ENCODE measurements at regions not wholly inside any gene's neighbourhood (a gene's known extent, or its start where the extent isn't known, plus 50 kb on each side); places are given as distances from the start of the nearest gene placed in this dataset.

GRCh38 chrX:10098270-10098713 lies 58.5 kb upstream of the CLCN4 start (continued):
- TF ChIP-seq, protein P1, sequence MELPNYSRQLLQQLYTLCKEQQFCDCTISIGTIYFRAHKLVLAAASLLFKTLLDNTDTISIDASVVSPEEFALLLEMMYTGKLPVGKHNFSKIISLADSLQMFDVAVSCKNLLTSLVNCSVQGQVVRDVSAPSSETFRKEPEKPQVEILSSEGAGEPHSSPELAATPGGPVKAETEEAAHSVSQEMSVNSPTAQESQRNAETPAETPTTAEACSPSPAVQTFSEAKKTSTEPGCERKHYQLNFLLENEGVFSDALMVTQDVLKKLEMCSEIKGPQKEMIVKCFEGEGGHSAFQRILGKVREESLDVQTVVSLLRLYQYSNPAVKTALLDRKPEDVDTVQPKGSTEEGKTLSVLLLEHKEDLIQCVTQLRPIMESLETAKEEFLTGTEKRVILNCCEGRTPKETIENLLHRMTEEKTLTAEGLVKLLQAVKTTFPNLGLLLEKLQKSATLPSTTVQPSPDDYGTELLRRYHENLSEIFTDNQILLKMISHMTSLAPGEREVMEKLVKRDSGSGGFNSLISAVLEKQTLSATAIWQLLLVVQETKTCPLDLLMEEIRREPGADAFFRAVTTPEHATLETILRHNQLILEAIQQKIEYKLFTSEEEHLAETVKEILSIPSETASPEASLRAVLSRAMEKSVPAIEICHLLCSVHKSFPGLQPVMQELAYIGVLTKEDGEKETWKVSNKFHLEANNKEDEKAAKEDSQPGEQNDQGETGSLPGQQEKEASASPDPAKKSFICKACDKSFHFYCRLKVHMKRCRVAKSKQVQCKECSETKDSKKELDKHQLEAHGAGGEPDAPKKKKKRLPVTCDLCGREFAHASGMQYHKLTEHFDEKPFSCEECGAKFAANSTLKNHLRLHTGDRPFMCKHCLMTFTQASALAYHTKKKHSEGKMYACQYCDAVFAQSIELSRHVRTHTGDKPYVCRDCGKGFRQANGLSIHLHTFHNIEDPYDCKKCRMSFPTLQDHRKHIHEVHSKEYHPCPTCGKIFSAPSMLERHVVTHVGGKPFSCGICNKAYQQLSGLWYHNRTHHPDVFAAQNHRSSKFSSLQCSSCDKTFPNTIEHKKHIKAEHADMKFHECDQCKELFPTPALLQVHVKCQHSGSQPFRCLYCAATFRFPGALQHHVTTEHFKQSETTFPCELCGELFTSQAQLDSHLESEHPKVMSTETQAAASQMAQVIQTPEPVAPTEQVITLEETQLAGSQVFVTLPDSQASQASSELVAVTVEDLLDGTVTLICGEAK (IDR thresholded peaks at IDR 0.05; ENCODE audit: borderline replicate concordance): no peak
- TF ChIP-seq SPI1 (IDR thresholded peaks at IDR 0.05; ENCODE audit: borderline replicate concordance, insufficient read depth, low read depth, low read length): no peak
- TF ChIP-seq IRF4 (IDR thresholded peaks at IDR 0.05; ENCODE audit: low read depth, low read length): no peak
- peak; percentile 74; the same call in 1 of the 2 replicates for TF ChIP-seq MEF2A (IDR thresholded peaks at IDR 0.05; ENCODE audit: insufficient read depth, low read depth, low read length)
- TF ChIP-seq YY1 (IDR thresholded peaks at IDR 0.05; ENCODE audit: low read depth, low read length): no peak
- TF ChIP-seq ATF7 (IDR thresholded peaks at IDR 0.05; ENCODE audit: low read depth): peak; percentile 41
- TF ChIP-seq SMAD5 (IDR thresholded peaks at IDR 0.05; ENCODE audit: low read depth): no peak
- no peak for TF ChIP-seq EZH2 (IDR thresholded peaks at IDR 0.05; ENCODE audit: borderline replicate concordance, control insufficient read depth, low read depth, low read length)
- no peak for TF ChIP-seq NFYA (IDR thresholded peaks at IDR 0.05; ENCODE audit: borderline replicate concordance, low read depth, low read length)
- TF ChIP-seq BACH1 (IDR thresholded peaks at IDR 0.05; ENCODE audit: borderline replicate concordance): no peak
- TF ChIP-seq WRNIP1 (IDR thresholded peaks at IDR 0.05; ENCODE audit: borderline replicate concordance, low read depth, low read length): no peak
- TF ChIP-seq ZZZ3 (IDR thresholded peaks at IDR 0.05; ENCODE audit: control insufficient read depth, insufficient read length, low read depth): no peak
- TF ChIP-seq LARP7 (IDR thresholded peaks at IDR 0.05): no peak
- no peak for TF ChIP-seq STAT3 (IDR thresholded peaks at IDR 0.05; ENCODE audit: low read depth, low read length)
- TF ChIP-seq EED (IDR thresholded peaks at IDR 0.05; ENCODE audit: low read depth): peak; percentile 47; the same call in 1 of the 2 replicates
- TF ChIP-seq RBBP5 (conservative IDR thresholded peaks at IDR 0.05): no peak
- no peak for TF ChIP-seq HDAC6 (IDR thresholded peaks at IDR 0.05; ENCODE audit: unreplicated experiment)
- no peak for TF ChIP-seq CEBPB (IDR thresholded peaks at IDR 0.05; ENCODE audit: borderline replicate concordance in 1 of 2, low read depth in 2 of 2, low read length in 2 of 2)
- no peak for TF ChIP-seq CUX1 (IDR thresholded peaks at IDR 0.05; ENCODE audit: insufficient replicate concordance, low read depth, low read length)
- TF ChIP-seq KLF5 (IDR thresholded peaks at IDR 0.05; ENCODE audit: partially characterized antibody): no peak
- no peak for TF ChIP-seq ZNF274 (IDR thresholded peaks at IDR 0.05; ENCODE audit: insufficient read depth, insufficient read length)
- TF ChIP-seq NR2C1 (IDR thresholded peaks at IDR 0.05): no peak
- TF ChIP-seq ATF3 (IDR thresholded peaks at IDR 0.05; ENCODE audit: borderline replicate concordance, extremely low read depth, low read depth, low read length): no peak
- TF ChIP-seq POLR2A (IDR thresholded peaks at IDR 0.05; ENCODE audit: low read depth, low read length): no peak

Measured in GM12878 (cell line).